ENCODE measurements at regions not wholly inside any gene's neighbourhood (a gene's known extent, or its start where the extent isn't known, plus 50 kb on each side); places are given as distances from the start of the nearest gene placed in this dataset.
"Not testable (repeated sequence)": the region's sequence is repeated elsewhere in the genome, so short reads cannot be mapped to it uniquely, and the experiment has no call there.

GRCh38 chr16:80912651-80913050 is 94.0 kb downstream of the CMC2 start:
- CTCF ChIA-PET, result no interaction called here
- Histone ChIP-seq H3K9me3 (ENCODE audit: low read depth, low read length, poor library complexity, severe bottlenecking) (no peaks in the 10 kb centered on the region), H3K4me3 (ENCODE audit: low read depth, low read length, poor library complexity, severe bottlenecking) (no peak overlapping the region), H3K27me3 (replicated peaks; ENCODE audit: insufficient read depth, low read depth, low read length, poor library complexity) (peaks cover 14% of the 10 kb centered on the region), H3K36me3 (ENCODE audit: insufficient read depth, low read length, poor library complexity, severe bottlenecking) (no peaks in the 10 kb centered on the region), H3K4me1 (ENCODE audit: insufficient read depth, low read length, poor library complexity, severe bottlenecking) (no peaks in the 10 kb centered on the region), H3K27ac (ENCODE audit: low read depth, low read length, poor library complexity, severe bottlenecking) (no peak overlapping the region)
- TF ChIP-seq EZH2 (IDR thresholded peaks at IDR 0.05; ENCODE audit: borderline replicate concordance, low read depth, low read length, poor library complexity, severe bottlenecking), result no peak
- TF ChIP-seq, protein P1, sequence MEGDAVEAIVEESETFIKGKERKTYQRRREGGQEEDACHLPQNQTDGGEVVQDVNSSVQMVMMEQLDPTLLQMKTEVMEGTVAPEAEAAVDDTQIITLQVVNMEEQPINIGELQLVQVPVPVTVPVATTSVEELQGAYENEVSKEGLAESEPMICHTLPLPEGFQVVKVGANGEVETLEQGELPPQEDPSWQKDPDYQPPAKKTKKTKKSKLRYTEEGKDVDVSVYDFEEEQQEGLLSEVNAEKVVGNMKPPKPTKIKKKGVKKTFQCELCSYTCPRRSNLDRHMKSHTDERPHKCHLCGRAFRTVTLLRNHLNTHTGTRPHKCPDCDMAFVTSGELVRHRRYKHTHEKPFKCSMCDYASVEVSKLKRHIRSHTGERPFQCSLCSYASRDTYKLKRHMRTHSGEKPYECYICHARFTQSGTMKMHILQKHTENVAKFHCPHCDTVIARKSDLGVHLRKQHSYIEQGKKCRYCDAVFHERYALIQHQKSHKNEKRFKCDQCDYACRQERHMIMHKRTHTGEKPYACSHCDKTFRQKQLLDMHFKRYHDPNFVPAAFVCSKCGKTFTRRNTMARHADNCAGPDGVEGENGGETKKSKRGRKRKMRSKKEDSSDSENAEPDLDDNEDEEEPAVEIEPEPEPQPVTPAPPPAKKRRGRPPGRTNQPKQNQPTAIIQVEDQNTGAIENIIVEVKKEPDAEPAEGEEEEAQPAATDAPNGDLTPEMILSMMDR (conservative IDR thresholded peaks at IDR 0.05; ENCODE audit: low read depth, low read length), result no peak
- no peak for DNase-seq (ENCODE audit: low spot score)
- POLR2A ChIA-PET (ENCODE audit: low non-redundant PET), result no interaction called here
- no TSS peak for BruUV-seq (replicated peaks)
- intact Hi-C loops (cut with micrococcal nuclease; ENCODE audit: unreplicated experiment), result no loop called here

DNA sequence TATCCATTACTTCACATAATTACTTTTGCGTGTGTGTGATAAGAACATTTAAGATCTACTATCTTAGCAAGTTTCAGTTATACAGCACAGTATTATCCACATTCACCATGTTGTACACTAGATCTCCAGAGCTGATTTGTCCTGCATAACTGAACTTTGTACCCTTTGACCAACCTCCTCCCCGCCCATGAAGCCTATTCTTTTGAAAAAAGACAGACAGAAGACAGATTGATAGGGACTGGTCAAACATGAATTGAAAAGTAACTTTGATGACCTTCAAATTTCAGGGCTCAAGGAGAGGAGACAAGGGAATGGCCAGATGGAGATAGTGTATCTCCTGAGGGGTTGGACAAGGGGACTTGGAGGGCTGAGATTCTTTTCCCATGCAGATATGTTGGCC is 96.3 kb downstream of the CMC2 start:
- CTCF ChIA-PET, result no interaction called here
- BruUV-seq (replicated peaks), result no TSS peak
- Histone ChIP-seq H3K9me3 (ENCODE audit: low read depth, low read length, poor library complexity, severe bottlenecking) (no peaks in the 10 kb centered on the region), H3K4me3 (ENCODE audit: low read depth, low read length, poor library complexity, severe bottlenecking) (no peak overlapping the region), H3K27ac (ENCODE audit: low read depth, low read length, poor library complexity, severe bottlenecking) (no peak overlapping the region), H3K36me3 (ENCODE audit: insufficient read depth, low read length, poor library complexity, severe bottlenecking) (no peaks in the 10 kb centered on the region), H3K27me3 (replicated peaks; ENCODE audit: insufficient read depth, low read depth, low read length, poor library complexity) (peaks cover 14% of the 10 kb centered on the region), H3K4me1 (ENCODE audit: insufficient read depth, low read length, poor library complexity, severe bottlenecking) (no peaks in the 10 kb centered on the region)
- POLR2A ChIA-PET (ENCODE audit: low non-redundant PET), result no interaction called here
- intact Hi-C loops (cut with micrococcal nuclease; ENCODE audit: unreplicated experiment), result no loop called here
- no peak for DNase-seq (ENCODE audit: low spot score)
- TF ChIP-seq, protein P1 (conservative IDR thresholded peaks at IDR 0.05; ENCODE audit: low read depth, low read length), result no peak
- no peak for TF ChIP-seq EZH2 (IDR thresholded peaks at IDR 0.05; ENCODE audit: borderline replicate concordance, low read depth, low read length, poor library complexity, severe bottlenecking)

GRCh38 chr16:80909720-80910119 is 97.0 kb downstream of the CMC2 start:
- ChIA-PET CTCF (no interaction called here), POLR2A (ENCODE audit: low non-redundant PET) (no interaction called here)
- no peak overlapping the region for H3K4me3 ChIP-seq (ENCODE audit: low read depth, low read length, poor library complexity, severe bottlenecking)
- TF ChIP-seq, protein P1 (conservative IDR thresholded peaks at IDR 0.05; ENCODE audit: low read depth, low read length), result no peak
- no peak for TF ChIP-seq EZH2 (IDR thresholded peaks at IDR 0.05; ENCODE audit: borderline replicate concordance, low read depth, low read length, poor library complexity, severe bottlenecking)
- intact Hi-C loops (cut with micrococcal nuclease; ENCODE audit: unreplicated experiment), result no loop called here
- H3K27me3 ChIP-seq (replicated peaks; ENCODE audit: insufficient read depth, low read depth, low read length, poor library complexity), result peaks cover 14% of the 10 kb centered on the region
- no peaks in the 10 kb centered on the region for H3K36me3 ChIP-seq (ENCODE audit: insufficient read depth, low read length, poor library complexity, severe bottlenecking)
- DNase-seq (ENCODE audit: low spot score), result no peak
- BruUV-seq (replicated peaks), result no TSS peak
- no peaks in the 10 kb centered on the region for H3K9me3 ChIP-seq (ENCODE audit: low read depth, low read length, poor library complexity, severe bottlenecking)
- H3K27ac ChIP-seq (ENCODE audit: low read depth, low read length, poor library complexity, severe bottlenecking), result no peak overlapping the region
- no peaks in the 10 kb centered on the region for H3K4me1 ChIP-seq (ENCODE audit: insufficient read depth, low read length, poor library complexity, severe bottlenecking)

- H3K4me1 ChIP-seq (ENCODE audit: insufficient read depth, low read length, poor library complexity, severe bottlenecking); CTCF ChIA-PET; H3K9me3 ChIP-seq (ENCODE audit: low read depth, low read length, poor library complexity, severe bottlenecking); DNase-seq (ENCODE audit: low spot score); H3K4me3 ChIP-seq (ENCODE audit: low read depth, low read length, poor library complexity, severe bottlenecking); H3K36me3 ChIP-seq (ENCODE audit: insufficient read depth, low read length, poor library complexity, severe bottlenecking); H3K27ac ChIP-seq (ENCODE audit: low read depth, low read length, poor library complexity, severe bottlenecking); BruUV-seq (replicated peaks); intact Hi-C loops (cut with micrococcal nuclease; ENCODE audit: unreplicated experiment): not testable (repeated sequence)
- POLR2A ChIA-PET (ENCODE audit: low non-redundant PET), result interaction anchor here (0.6 kb wide), 1 partner anchor 925 kb away, joined by 3 read pairs; no protein-coding TSS in a partner anchor
- peaks cover 14% of the 10 kb centered on the region for H3K27me3 ChIP-seq (replicated peaks; ENCODE audit: insufficient read depth, low read depth, low read length, poor library complexity)
Measured at GRCh38 chr16:80906169-80906568, 100.5 kb downstream of the CMC2 start.

All from A673 (cell line).